AG10803 (cell line): ENCODE measurements at regions not wholly inside any gene's neighbourhood (a gene's known extent, or its start where the extent isn't known, plus 50 kb on each side); places are given as distances from the start of the nearest gene placed in this dataset.
"Not testable (repeated sequence)": the region's sequence is repeated elsewhere in the genome, so short reads cannot be mapped to it uniquely, and the experiment has no call there.

Source experiments
- DNase-seq: peaks from one replicate; pipeline ENCODE4 v3.0.0; 2010; ENCODE audit warnings: low read depth
- H3K4me3 ChIP-seq: 2 replicates; pipeline ENCODE4 v1.5.1; 2011; ENCODE audit warnings: mild to moderate bottlenecking, low read length, control low read depth
- TF ChIP-seq, protein P1 (sequence below): conservative IDR thresholded peaks from 2 replicates; pipeline ENCODE4 v1.5.1; 2011; ENCODE audit warnings: mild to moderate bottlenecking, low read length, control low read depth, inconsistent platforms

DNA sequence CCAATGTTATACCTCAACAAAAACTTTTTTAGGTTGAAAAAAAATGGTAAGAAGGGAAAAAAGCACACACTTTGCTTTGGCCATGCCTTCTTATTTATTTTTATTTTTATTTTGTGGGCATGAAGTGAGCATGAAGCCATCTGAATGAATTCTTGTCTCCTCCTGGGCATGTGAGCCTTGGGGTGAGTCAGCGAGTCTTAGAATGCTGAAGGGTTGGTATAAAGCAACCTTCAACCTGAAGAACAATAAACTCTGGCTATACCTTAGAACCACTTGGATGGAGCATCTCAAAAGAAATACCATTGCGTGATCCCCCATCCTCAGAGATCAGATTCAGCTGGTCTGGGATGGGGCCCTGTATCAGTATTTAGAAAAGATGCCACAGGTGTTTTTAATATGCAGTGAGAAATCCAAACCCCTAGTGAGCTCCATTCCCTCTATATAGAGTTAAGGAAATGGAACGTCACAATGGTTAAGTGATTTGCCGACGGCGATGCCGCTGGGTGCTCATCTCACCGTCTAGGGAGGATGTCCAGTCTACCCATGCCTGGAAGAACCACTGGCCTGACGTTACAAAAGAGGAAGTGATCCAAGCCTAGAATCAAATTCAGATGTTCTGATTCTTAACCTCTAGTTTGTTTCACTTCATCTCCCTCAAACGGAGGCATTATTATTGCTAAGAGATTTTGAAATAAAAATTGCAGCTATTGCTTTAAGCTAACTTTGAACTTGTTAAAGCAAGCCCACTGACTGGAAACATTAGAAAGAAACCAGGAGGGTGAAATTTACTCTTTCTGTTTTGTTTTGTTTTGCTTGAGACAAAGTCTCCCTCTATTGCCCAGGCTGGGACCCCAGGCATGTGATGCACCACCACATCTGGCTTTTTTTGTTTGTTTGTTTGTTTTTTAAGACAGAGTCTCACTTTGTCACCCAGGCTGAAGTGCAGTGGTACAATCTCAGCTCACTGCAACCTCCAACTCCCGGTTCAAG is 67.1 kb downstream of the EDN1 start:
- TF ChIP-seq, protein P1, sequence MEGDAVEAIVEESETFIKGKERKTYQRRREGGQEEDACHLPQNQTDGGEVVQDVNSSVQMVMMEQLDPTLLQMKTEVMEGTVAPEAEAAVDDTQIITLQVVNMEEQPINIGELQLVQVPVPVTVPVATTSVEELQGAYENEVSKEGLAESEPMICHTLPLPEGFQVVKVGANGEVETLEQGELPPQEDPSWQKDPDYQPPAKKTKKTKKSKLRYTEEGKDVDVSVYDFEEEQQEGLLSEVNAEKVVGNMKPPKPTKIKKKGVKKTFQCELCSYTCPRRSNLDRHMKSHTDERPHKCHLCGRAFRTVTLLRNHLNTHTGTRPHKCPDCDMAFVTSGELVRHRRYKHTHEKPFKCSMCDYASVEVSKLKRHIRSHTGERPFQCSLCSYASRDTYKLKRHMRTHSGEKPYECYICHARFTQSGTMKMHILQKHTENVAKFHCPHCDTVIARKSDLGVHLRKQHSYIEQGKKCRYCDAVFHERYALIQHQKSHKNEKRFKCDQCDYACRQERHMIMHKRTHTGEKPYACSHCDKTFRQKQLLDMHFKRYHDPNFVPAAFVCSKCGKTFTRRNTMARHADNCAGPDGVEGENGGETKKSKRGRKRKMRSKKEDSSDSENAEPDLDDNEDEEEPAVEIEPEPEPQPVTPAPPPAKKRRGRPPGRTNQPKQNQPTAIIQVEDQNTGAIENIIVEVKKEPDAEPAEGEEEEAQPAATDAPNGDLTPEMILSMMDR = no peak
- no peak overlapping the region for H3K4me3 ChIP-seq
- peak; percentile 80 for DNase-seq

DNA sequence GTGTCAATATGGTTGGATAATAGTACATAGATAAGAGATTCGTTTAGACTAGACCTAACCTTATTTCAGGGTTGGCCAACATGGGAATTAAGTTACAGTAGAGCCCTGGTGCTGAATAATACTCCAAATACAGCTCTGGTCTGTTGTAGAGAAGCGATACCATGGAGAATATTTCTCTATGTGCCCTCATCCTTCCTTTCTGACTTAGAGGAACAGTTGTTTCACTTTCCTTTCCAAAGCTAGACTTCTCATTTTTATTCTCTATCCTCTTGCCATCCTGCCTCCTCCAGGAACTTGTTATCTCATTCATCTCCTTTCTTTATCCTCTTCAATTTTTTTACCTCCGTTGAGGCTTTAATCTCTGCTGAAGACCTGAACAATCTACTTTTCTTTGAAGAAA is 68.9 kb downstream of the EDN1 start:
- TF ChIP-seq, protein P1 = no peak
- H3K4me3 ChIP-seq = no peak overlapping the region
- no peak for DNase-seq

DNA sequence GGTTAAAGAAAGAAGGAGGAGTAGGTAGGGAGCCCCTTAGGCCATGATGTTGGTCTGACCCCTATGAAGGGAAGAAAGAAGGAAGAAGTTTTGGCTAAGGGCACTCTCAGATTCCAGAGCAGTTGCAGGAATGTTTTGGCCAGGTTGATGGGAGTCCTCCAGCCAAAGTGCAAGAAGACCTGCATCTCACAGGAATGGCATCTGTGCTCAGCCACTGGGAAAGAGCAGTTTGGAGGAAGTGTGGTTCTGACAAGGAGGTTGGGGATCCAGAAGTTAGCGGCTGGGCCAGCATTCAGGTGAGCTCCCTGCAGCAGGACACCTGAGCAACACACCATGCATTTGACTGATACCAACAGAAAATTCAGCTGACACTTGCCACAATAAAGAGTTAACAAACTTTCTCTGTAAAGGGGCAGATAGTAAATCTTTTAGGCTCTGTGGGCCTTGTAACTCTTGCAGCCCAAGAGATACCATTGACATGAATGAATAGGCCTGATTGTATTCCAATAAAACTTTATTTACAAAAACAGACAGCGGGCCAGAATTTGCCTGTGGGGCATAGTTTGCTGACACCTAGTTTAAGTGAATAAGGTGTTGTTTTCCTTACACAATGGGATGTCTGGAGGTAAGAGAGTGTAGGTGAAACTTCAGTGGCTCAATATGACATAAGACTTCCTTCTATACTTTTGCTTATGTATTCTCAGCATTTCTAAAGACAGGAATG is 71.0 kb downstream of the EDN1 start:
- no peak for DNase-seq
- no peak overlapping the region for H3K4me3 ChIP-seq
- TF ChIP-seq, protein P1 = no peak

DNA sequence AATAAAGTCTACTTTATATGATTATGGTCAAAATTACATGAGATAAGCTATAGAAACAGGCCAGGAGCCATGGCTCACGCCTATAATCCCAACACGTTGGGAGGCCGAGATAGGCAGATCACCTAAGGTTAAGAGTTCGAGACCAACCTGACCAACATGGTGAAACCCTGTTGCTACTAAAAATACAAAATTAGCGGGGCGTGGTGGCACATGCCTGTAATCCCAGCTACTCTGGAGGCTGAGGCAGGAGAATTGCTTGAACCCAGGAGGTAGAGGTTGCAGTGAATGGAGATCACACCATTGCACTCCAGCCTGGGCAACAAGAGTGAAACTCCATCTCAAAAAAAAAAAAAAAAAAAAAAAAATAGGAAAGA is 73.1 kb downstream of the EDN1 start:
- not testable (repeated sequence) for DNase-seq, H3K4me3 ChIP-seq

DNA sequence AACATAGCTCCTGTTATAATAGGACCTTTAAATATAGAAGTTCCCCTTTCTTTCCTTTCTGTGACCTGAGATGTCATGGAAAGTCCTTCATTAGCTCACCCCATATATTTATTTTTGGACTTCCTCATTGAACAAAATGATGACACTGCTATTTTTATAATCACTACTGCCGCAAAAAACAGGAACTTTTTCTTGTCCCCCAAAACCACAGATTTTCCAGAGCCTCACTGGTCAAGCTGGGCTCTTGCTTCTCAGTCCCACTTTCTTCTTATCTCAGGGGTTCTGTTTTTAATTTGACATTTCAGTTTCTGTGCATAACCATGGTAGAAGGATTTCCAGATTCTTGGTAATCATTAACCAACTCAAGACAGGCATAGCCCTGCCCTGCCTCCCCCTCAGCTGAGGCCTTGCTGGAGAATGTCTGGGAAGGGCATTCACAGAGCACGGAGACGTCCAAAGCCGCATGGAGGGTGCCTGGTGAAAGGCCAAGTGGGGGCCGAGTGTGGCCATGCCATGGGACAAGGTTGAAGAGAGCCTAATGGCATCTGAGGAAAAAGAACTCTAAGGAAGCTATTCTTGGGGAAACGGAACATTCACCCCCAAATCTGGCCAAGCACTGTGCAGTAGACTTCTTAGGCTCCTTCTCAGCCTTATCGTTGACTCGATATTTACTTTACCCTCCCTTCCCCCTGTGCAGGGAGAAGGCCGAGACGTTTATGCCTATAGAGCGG is 73.7 kb downstream of the EDN1 start:
- TF ChIP-seq, protein P1 = no peak
- DNase-seq = no peak
- H3K4me3 ChIP-seq = no peak overlapping the region

DNA sequence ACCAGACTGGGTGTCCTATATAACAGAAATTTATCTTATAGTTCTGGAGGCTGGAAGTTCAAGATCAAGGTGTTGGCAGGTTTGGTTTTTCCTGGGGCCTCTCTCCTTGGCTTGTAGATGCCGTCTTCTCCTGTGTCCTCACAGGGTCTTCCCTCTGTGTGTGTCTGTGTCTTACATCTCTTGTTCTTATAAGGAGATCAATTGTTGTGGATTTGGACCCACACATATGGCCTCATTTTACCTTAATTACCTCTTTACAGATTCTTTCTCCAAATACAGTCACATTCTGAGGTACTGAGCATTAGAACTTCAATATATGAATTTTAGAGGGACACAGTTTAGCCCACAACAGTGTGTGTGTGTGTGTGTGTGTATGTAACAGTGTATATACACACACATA is 74.5 kb downstream of the EDN1 start:
- TF ChIP-seq, protein P1 = no peak
- H3K4me3 ChIP-seq = no peak overlapping the region
- DNase-seq = no peak

DNA sequence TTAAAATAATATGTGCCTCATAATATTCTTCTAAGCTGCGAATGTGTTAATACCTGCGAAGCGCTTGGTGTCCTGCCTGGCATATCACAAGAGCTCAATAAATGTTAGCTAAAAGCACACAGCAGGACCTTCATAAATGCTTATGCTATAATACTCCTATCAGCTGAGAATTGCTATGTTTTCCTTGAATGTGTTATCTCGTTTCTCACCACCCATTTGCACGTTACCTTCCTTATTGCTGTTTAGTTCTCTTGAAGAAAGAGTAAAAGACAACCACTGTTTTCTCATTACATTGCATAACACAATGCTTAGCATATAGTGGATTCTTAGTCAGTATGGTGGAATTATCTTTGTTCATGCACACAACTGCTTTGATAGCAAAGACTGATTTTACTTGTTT is 76.6 kb downstream of the EDN1 start:
- TF ChIP-seq, protein P1 = no peak
- no peak overlapping the region for H3K4me3 ChIP-seq
- no peak for DNase-seq
